ENCODE measurements at regions not wholly inside any gene's neighbourhood (a gene's known extent, or its start where the extent isn't known, plus 50 kb on each side); places are given as distances from the start of the nearest gene placed in this dataset.

DNA sequence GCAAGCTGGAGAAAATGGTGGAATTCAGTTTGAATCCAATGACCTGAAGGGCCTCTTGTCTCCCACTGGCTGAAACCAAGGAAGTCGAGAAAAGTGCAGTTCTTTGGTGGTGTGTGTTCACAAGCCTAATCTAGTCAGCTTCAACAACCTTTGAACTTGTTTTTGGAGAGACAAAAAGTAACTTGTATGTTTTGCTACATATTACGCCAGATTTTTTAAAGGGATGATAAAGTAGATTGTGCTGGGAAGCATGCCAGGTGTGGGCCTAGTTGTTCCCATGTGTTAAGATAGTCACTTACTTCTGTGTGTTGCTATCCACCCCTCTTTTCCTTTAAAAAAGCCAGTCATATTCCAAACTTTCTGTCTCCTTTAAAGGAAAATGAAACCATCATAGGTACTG is 79.7 kb upstream of the FAM3C start:
- TF ChIP-seq, protein P1, sequence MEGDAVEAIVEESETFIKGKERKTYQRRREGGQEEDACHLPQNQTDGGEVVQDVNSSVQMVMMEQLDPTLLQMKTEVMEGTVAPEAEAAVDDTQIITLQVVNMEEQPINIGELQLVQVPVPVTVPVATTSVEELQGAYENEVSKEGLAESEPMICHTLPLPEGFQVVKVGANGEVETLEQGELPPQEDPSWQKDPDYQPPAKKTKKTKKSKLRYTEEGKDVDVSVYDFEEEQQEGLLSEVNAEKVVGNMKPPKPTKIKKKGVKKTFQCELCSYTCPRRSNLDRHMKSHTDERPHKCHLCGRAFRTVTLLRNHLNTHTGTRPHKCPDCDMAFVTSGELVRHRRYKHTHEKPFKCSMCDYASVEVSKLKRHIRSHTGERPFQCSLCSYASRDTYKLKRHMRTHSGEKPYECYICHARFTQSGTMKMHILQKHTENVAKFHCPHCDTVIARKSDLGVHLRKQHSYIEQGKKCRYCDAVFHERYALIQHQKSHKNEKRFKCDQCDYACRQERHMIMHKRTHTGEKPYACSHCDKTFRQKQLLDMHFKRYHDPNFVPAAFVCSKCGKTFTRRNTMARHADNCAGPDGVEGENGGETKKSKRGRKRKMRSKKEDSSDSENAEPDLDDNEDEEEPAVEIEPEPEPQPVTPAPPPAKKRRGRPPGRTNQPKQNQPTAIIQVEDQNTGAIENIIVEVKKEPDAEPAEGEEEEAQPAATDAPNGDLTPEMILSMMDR (IDR thresholded peaks at IDR 0.05) = no peak
- TF ChIP-seq POLR2AphosphoS5 (IDR thresholded peaks at IDR 0.05; ENCODE audit: insufficient read depth in 1 of 2, low read depth in 1 of 2) (no peak), POLR2A (IDR thresholded peaks at IDR 0.05) (no peak)
